ENCODE measurements at regions not wholly inside any gene's neighbourhood (a gene's known extent, or its start where the extent isn't known, plus 50 kb on each side); places are given as distances from the start of the nearest gene placed in this dataset.

DNA sequence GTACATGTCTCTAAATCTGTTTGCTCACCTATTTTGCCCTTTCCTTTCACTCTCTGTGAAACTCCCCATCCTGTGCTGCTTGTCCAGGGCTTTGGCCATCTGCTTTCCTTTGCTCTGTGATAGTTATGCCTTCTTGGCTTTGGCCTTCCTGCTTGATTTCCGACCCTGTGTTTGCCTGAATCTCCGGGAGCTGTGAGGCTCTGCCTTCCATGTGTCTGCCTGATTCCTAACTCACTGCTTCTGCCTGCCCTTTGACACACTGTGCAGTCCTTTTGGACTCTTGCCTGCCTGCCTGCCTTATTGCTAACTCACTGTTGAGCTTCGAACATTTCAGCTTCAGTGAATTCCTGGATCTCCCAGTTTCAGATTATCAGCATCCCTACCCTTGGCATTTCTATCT is 143.1 kb downstream of the C4orf33 start:
- Histone ChIP-seq H2AFZ (ENCODE audit: low read depth, low read length) (no peak overlapping the region), H3K4me2 (ENCODE audit: low read length) (no peak overlapping the region)

DNA sequence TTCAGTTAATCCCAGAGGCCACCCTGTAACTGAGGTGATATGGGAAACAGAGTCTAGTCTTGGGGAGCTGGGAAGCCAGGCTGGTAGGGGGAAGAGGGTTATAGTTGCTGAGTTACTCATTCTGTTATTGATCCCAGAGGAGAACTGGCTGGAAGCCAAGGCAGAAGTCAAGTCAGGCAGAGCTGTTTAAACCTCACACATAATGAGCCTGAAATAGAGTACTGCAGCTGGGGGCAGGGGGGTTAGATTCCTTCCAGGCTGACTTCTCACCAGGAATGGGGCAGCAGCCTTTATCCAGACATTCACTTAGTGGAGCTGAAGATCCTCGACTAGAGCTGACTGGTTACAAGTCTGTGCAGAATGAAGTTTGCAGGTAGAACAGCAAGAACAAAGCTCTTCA is 144.9 kb downstream of the C4orf33 start:
- no peak overlapping the region for H3K27ac ChIP-seq (ENCODE audit: low read length)
- no peaks in the 10 kb centered on the region for H3K36me3 ChIP-seq (ENCODE audit: insufficient read depth, low read length)
- no peaks in the 10 kb centered on the region for H3K9me3 ChIP-seq (ENCODE audit: low read length)
- H3K79me2 ChIP-seq (replicated peaks; ENCODE audit: insufficient read depth, low read length) = no peaks in the 10 kb centered on the region
- no peaks in the 10 kb centered on the region for H3F3A ChIP-seq (ENCODE audit: insufficient read depth, low read length, poor library complexity, severe bottlenecking)
- no peak overlapping the region for H2AFZ ChIP-seq (ENCODE audit: low read depth, low read length)
- no peak overlapping the region for H3K4me3 ChIP-seq (ENCODE audit: low read length)
- no peaks in the 10 kb centered on the region for H3K9me2 ChIP-seq (ENCODE audit: insufficient read depth, low read length)
- no peaks in the 10 kb centered on the region for H3K27me3 ChIP-seq (ENCODE audit: insufficient read depth, low read depth, low read length)
- TF ChIP-seq MXI1 (conservative IDR thresholded peaks at IDR 0.05; ENCODE audit: poor library complexity, severe bottlenecking) (no peak), POLR2AphosphoS5 (IDR thresholded peaks at IDR 0.05) (no peak), EP300 (conservative IDR thresholded peaks at IDR 0.05; ENCODE audit: poor library complexity, severe bottlenecking) (no peak), TAF1 (IDR thresholded peaks at IDR 0.05; ENCODE audit: low read depth) (no peak), REST (IDR thresholded peaks at IDR 0.05; ENCODE audit: borderline replicate concordance) (no peak), SMC3 (conservative IDR thresholded peaks at IDR 0.05; ENCODE audit: poor library complexity) (no peak), RAD21 (conservative IDR thresholded peaks at IDR 0.05) (no peak), EZH2 (IDR thresholded peaks at IDR 0.05; ENCODE audit: borderline replicate concordance, insufficient read depth, low read length, poor library complexity, severe bottlenecking) (no peak)
- H3K9ac ChIP-seq (ENCODE audit: low read length) = no peak overlapping the region
- H4K20me1 ChIP-seq (ENCODE audit: insufficient read depth) = no peaks in the 10 kb centered on the region
- no peak overlapping the region for H3K4me2 ChIP-seq (ENCODE audit: low read length)

More for the DNA sequence above, 143.1 kb downstream of the C4orf33 start:
- Histone ChIP-seq H3K9me3 (ENCODE audit: low read length) (no peaks in the 10 kb centered on the region), H3K9me2 (ENCODE audit: insufficient read depth, low read length) (no peaks in the 10 kb centered on the region), H4K20me1 (ENCODE audit: insufficient read depth) (no peaks in the 10 kb centered on the region), H3K27ac (ENCODE audit: low read length) (no peak overlapping the region), H3K79me2 (replicated peaks; ENCODE audit: insufficient read depth, low read length) (no peaks in the 10 kb centered on the region), H3K4me3 (ENCODE audit: low read length) (no peak overlapping the region), H3K36me3 (ENCODE audit: insufficient read depth, low read length) (no peaks in the 10 kb centered on the region), H3K9ac (ENCODE audit: low read length) (no peak overlapping the region), H3K27me3 (ENCODE audit: insufficient read depth, low read depth, low read length) (no peaks in the 10 kb centered on the region), H3F3A (ENCODE audit: insufficient read depth, low read length, poor library complexity, severe bottlenecking) (no peaks in the 10 kb centered on the region)
- TF ChIP-seq POLR2AphosphoS5 (IDR thresholded peaks at IDR 0.05) = no peak

DNA sequence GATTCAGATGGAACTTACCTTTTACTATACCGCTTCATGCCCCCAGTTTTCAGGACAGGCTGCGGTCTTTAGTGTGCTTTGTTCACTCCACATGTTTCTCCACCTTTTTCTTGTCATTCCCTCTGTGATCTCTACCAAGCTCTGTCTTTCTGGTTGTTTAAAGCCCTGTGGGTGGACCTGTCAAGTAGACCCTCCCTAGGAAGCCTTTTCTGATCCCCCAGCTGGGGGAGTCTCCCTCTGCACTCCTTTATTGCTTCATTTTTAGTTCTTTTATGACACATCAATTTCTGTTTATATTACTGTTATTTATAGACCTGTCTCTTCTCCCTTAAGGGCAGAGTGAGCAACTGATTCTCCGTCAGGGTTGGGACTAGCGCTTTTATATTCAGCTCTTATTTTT is 150.2 kb downstream of the C4orf33 start:
- H2AFZ ChIP-seq (ENCODE audit: low read depth, low read length) = no peak overlapping the region
- no peak overlapping the region for H3K9ac ChIP-seq (ENCODE audit: low read length)

More for the DNA sequence above, 150.2 kb downstream of the C4orf33 start:
- no peak for TF ChIP-seq POLR2AphosphoS5 (IDR thresholded peaks at IDR 0.05)
- no peak for TF ChIP-seq RAD21 (conservative IDR thresholded peaks at IDR 0.05)
- TF ChIP-seq SMC3 (conservative IDR thresholded peaks at IDR 0.05; ENCODE audit: poor library complexity) = no peak
- TF ChIP-seq TAF1 (IDR thresholded peaks at IDR 0.05; ENCODE audit: low read depth) = no peak
- TF ChIP-seq, protein P1, sequence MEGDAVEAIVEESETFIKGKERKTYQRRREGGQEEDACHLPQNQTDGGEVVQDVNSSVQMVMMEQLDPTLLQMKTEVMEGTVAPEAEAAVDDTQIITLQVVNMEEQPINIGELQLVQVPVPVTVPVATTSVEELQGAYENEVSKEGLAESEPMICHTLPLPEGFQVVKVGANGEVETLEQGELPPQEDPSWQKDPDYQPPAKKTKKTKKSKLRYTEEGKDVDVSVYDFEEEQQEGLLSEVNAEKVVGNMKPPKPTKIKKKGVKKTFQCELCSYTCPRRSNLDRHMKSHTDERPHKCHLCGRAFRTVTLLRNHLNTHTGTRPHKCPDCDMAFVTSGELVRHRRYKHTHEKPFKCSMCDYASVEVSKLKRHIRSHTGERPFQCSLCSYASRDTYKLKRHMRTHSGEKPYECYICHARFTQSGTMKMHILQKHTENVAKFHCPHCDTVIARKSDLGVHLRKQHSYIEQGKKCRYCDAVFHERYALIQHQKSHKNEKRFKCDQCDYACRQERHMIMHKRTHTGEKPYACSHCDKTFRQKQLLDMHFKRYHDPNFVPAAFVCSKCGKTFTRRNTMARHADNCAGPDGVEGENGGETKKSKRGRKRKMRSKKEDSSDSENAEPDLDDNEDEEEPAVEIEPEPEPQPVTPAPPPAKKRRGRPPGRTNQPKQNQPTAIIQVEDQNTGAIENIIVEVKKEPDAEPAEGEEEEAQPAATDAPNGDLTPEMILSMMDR (IDR thresholded peaks at IDR 0.05; ENCODE audit: poor library complexity, severe bottlenecking) = no peak
- no peak for TF ChIP-seq EP300 (conservative IDR thresholded peaks at IDR 0.05; ENCODE audit: poor library complexity, severe bottlenecking)
- no peak for TF ChIP-seq MXI1 (conservative IDR thresholded peaks at IDR 0.05; ENCODE audit: poor library complexity, severe bottlenecking)
- TF ChIP-seq REST (IDR thresholded peaks at IDR 0.05; ENCODE audit: borderline replicate concordance) = no peak
- Histone ChIP-seq H3K36me3 (ENCODE audit: insufficient read depth, low read length) (no peaks in the 10 kb centered on the region), H3K4me3 (ENCODE audit: low read length) (no peak overlapping the region), H3K9me3 (ENCODE audit: low read length) (no peaks in the 10 kb centered on the region), H3K79me2 (replicated peaks; ENCODE audit: insufficient read depth, low read length) (no peaks in the 10 kb centered on the region), H3K4me2 (ENCODE audit: low read length) (no peak overlapping the region), H3K9me2 (ENCODE audit: insufficient read depth, low read length) (no peaks in the 10 kb centered on the region), H3K27ac (ENCODE audit: low read length) (no peak overlapping the region), H4K20me1 (ENCODE audit: insufficient read depth) (no peaks in the 10 kb centered on the region), H3K27me3 (ENCODE audit: insufficient read depth, low read depth, low read length) (no peaks in the 10 kb centered on the region), H3F3A (ENCODE audit: insufficient read depth, low read length, poor library complexity, severe bottlenecking) (no peaks in the 10 kb centered on the region)

All from neural cell (in vitro differentiated cells).